NB4 (cell line): ENCODE measurements at regions not wholly inside any gene's neighbourhood (a gene's known extent, or its start where the extent isn't known, plus 50 kb on each side); places are given as distances from the start of the nearest gene placed in this dataset.

Source experiments
- DNase-seq: peaks from one replicate; pipeline ENCODE4 v3.0.0; 2010; ENCODE audit warnings: low read depth
- H3K4me3 ChIP-seq: one replicate; pipeline ENCODE4 v1.5.1; 2011; ENCODE audit warnings: mild to moderate bottlenecking, low read depth, low read length, moderate library complexity
- MYC ChIP-seq: IDR thresholded peaks from 2 replicates; pipeline ENCODE4 v1.6.1; 2011; ENCODE audit warnings: low read depth, low read length
- POLR2A ChIP-seq: IDR thresholded peaks from 2 replicates; pipeline ENCODE4 v1.6.1; 2011; ENCODE audit warnings: mild to moderate bottlenecking; ENCODE audit not compliant: insufficient read length; ENCODE audit errors: extremely low read depth
- TF ChIP-seq, protein P1 (sequence below): IDR thresholded peaks from one replicate; pipeline ENCODE4 v1.5.1; 2012; ENCODE audit warnings: low read depth, low read length
- TF ChIP-seq, protein P2 (sequence below): IDR thresholded peaks from 2 replicates; pipeline ENCODE4 v1.6.1; 2011; ENCODE audit warnings: low read depth, low read length

DNA sequence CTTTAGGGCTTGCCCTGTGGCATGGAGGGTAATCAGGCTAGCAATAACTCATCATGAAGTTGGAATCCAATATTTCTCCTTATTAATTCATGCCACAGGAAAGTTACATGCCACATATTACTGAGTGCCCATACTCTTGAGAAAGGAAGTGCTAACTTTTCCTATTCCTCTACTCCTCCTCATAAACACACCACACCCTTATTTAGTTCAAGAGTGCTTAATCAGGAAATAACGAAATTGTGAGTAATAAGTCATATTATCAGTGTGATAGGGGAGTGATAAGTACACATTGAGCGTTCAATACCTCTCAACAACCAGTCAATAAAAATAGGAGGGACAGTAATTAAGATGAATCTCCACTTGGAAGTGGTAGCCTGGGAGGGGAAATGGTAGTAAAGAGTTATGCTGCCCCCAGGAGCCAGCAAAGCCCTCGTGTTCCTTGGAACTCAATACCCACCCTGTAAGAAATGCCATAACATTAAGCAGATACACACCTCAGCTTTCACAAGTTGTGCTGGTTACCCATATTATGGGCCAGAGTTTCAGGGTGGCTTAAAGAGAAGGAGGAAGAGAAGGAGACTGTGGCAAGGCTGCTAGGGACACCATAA, 410.0 kb upstream of the NR3C2 start:
- H3K4me3 ChIP-seq, result no peak overlapping the region
- TF ChIP-seq POLR2A, result no peak
- TF ChIP-seq, protein P1, sequence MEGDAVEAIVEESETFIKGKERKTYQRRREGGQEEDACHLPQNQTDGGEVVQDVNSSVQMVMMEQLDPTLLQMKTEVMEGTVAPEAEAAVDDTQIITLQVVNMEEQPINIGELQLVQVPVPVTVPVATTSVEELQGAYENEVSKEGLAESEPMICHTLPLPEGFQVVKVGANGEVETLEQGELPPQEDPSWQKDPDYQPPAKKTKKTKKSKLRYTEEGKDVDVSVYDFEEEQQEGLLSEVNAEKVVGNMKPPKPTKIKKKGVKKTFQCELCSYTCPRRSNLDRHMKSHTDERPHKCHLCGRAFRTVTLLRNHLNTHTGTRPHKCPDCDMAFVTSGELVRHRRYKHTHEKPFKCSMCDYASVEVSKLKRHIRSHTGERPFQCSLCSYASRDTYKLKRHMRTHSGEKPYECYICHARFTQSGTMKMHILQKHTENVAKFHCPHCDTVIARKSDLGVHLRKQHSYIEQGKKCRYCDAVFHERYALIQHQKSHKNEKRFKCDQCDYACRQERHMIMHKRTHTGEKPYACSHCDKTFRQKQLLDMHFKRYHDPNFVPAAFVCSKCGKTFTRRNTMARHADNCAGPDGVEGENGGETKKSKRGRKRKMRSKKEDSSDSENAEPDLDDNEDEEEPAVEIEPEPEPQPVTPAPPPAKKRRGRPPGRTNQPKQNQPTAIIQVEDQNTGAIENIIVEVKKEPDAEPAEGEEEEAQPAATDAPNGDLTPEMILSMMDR, result no peak
- TF ChIP-seq, protein P2, sequence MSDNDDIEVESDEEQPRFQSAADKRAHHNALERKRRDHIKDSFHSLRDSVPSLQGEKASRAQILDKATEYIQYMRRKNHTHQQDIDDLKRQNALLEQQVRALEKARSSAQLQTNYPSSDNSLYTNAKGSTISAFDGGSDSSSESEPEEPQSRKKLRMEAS, result no peak
- TF ChIP-seq MYC, result no peak
- no peak for DNase-seq

DNA sequence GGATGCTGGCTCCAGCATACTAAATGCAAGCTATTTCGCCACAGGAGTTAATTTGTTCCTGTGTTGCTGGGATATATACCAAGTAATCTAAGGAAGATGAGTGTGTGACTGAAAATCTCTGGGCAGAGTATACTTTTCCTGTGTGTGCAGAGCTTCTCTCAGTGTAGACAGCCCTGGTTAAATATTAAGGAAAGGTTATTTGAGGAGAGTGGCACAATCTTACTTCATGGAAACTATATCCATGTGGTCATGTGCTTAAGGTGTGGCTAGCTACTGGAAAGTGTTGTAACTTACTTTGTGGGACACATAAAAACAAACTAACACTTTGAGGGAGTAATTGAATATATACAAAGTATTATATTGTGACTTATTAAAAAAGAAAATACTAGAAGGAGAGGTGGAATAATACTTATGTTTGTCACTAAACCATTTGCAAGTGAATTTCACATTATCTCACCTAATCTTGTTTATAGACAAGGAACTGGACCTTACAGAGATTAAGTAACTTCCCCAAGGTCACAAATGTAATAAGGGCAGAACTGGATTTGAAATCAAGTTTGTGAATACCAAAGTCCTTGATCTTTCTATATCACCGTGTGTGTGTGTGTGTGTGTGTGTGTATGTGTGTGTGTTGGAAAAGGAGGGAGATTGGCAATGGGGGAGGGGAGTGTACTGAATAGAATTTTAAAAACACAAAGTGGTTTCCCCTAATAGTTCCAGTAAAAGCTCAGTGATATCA, 408.2 kb upstream of the NR3C2 start:
- no peak overlapping the region for H3K4me3 ChIP-seq
- TF ChIP-seq MYC (no peak), POLR2A (no peak)
- TF ChIP-seq, protein P1, result no peak
- TF ChIP-seq, protein P2, result no peak
- DNase-seq, result no peak

DNA sequence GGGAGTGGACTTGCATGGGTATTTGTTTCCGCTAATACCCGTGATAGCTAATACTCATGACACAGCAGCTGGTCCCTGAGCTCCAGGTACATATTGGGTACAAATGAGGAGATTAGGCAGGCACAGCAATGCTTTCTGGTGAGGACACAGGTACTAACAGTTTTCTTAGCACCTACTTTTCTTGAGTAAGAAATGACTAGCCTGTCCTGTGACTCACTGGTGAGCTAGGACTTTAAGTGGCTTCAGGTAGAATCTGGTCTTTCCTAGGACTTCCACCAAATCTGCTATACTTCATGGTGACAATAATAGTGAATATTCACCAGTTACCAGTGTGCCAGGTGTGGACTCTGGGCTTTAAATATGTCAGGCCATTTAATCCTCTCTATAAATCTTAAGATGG, 407.4 kb upstream of the NR3C2 start:
- no peak overlapping the region for H3K4me3 ChIP-seq
- no peak for DNase-seq
- TF ChIP-seq, protein P2, result no peak
- TF ChIP-seq POLR2A (no peak), MYC (no peak)
- TF ChIP-seq, protein P1, result no peak

DNA sequence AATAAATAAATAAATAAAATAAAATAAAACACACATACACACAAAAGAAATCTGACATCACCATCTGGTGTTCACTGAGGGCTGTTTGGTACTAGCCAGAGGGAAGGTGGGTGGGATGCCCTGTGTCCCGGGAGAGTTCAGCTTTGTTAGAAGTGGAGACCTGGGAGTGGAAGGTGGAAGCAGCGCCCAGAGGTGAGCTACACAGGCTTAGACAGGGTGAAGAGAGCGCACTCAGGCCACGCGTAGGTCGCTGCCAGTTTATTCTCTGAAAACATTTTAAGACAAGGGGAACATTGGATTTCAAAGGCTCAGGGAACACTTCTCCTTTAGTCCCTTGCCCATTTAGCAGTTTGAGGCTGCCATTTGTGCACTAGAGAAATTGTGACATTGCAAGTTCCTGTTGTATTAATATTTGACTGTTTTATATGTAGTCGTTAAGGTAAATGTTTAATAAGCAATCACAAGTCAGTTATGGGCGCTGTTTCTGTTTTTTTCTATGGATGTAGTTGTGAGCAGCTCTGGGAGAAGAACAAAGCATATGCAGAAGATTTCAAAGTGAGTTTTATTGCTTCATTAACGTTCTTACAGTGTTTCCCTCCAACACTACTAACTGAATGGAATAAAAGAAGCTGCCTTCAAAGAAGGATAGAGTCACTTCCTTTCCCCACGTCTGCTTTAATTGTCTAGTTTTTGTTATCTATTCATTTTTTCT, 405.5 kb upstream of the NR3C2 start:
- H3K4me3 ChIP-seq, result no peak overlapping the region
- TF ChIP-seq MYC, result no peak
- TF ChIP-seq, protein P2, result no peak
- DNase-seq, result no peak

DNA sequence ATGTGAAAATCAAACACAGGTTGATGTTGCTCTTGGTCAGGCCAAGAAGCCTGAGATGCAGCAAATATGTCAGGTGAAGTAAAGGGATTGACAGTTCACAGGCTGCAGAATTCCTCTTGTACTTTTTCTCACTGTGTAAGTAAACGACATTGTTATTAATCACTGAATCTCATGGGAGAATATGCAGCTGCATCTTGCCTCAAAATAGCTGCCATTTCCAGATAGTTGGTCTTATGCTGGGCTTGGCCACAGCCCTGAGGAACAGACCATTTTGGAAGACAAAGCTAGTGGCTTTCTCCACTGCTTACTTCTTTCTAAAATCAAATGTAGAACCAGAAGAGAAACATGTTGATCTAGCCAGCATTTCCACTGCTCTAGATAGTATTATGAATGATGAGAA, 403.4 kb upstream of the NR3C2 start:
- H3K4me3 ChIP-seq, result no peak overlapping the region
- DNase-seq, result no peak
- TF ChIP-seq POLR2A (no peak), MYC (no peak)
- TF ChIP-seq, protein P2, result no peak
- TF ChIP-seq, protein P1, result no peak

DNA sequence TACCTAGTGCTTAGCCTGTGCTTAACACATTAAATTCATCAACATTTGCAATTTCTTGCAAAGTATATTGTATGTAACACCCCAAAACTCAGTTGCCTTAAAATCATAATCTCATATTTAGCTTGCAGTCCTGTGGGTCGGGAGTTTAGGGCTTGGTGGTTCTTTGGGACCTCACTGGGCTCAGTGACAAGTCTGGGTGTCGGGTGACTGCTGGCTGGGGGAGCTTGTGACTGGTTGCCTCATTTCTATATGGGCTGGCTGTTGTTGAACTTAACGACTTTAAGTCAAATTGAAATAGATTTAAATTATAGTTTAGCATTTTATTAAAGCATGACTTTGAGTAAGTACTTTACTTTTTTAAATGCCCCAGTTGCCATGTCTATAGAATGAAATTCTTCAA, 401.4 kb upstream of the NR3C2 start:
- TF ChIP-seq, protein P1, result no peak
- no peak for TF ChIP-seq MYC
- TF ChIP-seq, protein P2, result no peak
- no peak for TF ChIP-seq POLR2A
- DNase-seq, result no peak
- no peak overlapping the region for H3K4me3 ChIP-seq
